Sciatic nerve (tissue), 2 donors: ENCODE measurements at regions not wholly inside any gene's neighbourhood (a gene's known extent, or its start where the extent isn't known, plus 50 kb on each side); places are given as distances from the start of the nearest gene placed in this dataset.

Experiments used
- ATAC-seq: fragments of 200-7000 bp; cut with Tn5 transposase; one replicate; pipeline ENCODE4 v1.9.1; 2020; ENCODE audit warnings: mild to moderate bottlenecking, moderate library complexity
- DNase-seq: peaks from one replicate; pipeline ENCODE4 v3.0.0-alpha.2; 2020; ENCODE audit warnings: low spot score
- intact Hi-C: fragments of 100-400 bp; cut with DNase I; formaldehyde crosslinking; loops from one replicate; pipeline ENCODE4 v1.14.2; 2022
- donor health status: DM: no; HTN: no; CAD: no.
- donor health status: DM: no; HTN: no; CAD: no.

- intact Hi-C loops: no loop called here
- DNase-seq (no peak), ATAC-seq (no peak)
Measured at GRCh38 chr1:184210862-184211261, 159.3 kb downstream of the TSEN15 start.

- ATAC-seq: no peak
- no peak for DNase-seq
- intact Hi-C loops: no loop called here
Measured at GRCh38 chr1:184212649-184213314, 161.3 kb downstream of the TSEN15 start.

- ATAC-seq: no peak
- no peak for DNase-seq
- intact Hi-C loops: no loop called here
Measured at GRCh38 chr1:184214128-184214527, 162.6 kb downstream of the TSEN15 start.

GRCh38 chr1:184215274-184215925 lies 163.9 kb downstream of the TSEN15 start:
- no peak for ATAC-seq
- intact Hi-C loops: no loop called here

GRCh38 chr1:184218458-184219075 lies 167.0 kb downstream of the TSEN15 start:
- ATAC-seq: no peak
- no peak for DNase-seq
- intact Hi-C loops: no loop called here

More at GRCh38 chr1:184215274-184215925, 163.9 kb downstream of the TSEN15 start:
- no peak for DNase-seq

GRCh38 chr1:184219414-184219813 lies 167.4 kb upstream of the C1orf21 start:
- intact Hi-C loops: no loop called here
- ATAC-seq (no peak), DNase-seq (no peak)

- DNase-seq: no peak
- intact Hi-C loops: loop anchor here (10.0 kb wide), 1 partner anchor 135 kb away; no protein-coding TSS in a partner anchor
- no peak for ATAC-seq
Measured at GRCh38 chr1:184219883-184220282, 166.9 kb upstream of the C1orf21 start.

GRCh38 chr1:184221087-184221486 lies 165.7 kb upstream of the C1orf21 start:
- intact Hi-C loops: loop anchor here (10.0 kb wide), 1 partner anchor 136 kb away; no protein-coding TSS in a partner anchor
- no peak for DNase-seq

GRCh38 chr1:184222652-184223052 lies 164.2 kb upstream of the C1orf21 start:
- peak; percentile 69 for DNase-seq
- intact Hi-C loops: loop anchor here (10.0 kb wide), 1 partner anchor 138 kb away; no protein-coding TSS in a partner anchor
- peak; percentile 70 for ATAC-seq

More at GRCh38 chr1:184221087-184221486, 165.7 kb upstream of the C1orf21 start:
- no peak for ATAC-seq

- intact Hi-C loops: loop anchor here (10.0 kb wide), 1 partner anchor 138 kb away; no protein-coding TSS in a partner anchor
- ATAC-seq (peak; percentile 37), DNase-seq (no peak)
Measured at GRCh38 chr1:184223216-184223615, 163.6 kb upstream of the C1orf21 start.

- no peak for ATAC-seq
- DNase-seq: no peak
- intact Hi-C loops: loop anchor here (10.0 kb wide), 1 partner anchor 141 kb away; no protein-coding TSS in a partner anchor
Measured at GRCh38 chr1:184225283-184226099, 161.3 kb upstream of the C1orf21 start.

GRCh38 chr1:184226100-184226487 lies 160.7 kb upstream of the C1orf21 start:
- intact Hi-C loops: loop anchor here (10.0 kb wide), 1 partner anchor 141 kb away; no protein-coding TSS in a partner anchor
- DNase-seq (no peak), ATAC-seq (no peak)

GRCh38 chr1:184228558-184228957 lies 158.3 kb upstream of the C1orf21 start:
- DNase-seq: no peak
- no peak for ATAC-seq
- intact Hi-C loops: loop anchor here (10.0 kb wide), 1 partner anchor 144 kb away; no protein-coding TSS in a partner anchor

GRCh38 chr1:184237588-184237987 lies 149.2 kb upstream of the C1orf21 start:
- DNase-seq: no peak
- intact Hi-C loops: no loop called here
- ATAC-seq: no peak

GRCh38 chr1:184241446-184241845 lies 145.4 kb upstream of the C1orf21 start:
- no peak for DNase-seq
- ATAC-seq: no peak
- intact Hi-C loops: no loop called here

GRCh38 chr1:184242507-184242943 lies 144.3 kb upstream of the C1orf21 start:
- intact Hi-C loops: no loop called here
- ATAC-seq (peak; percentile 86), DNase-seq (no peak)

- intact Hi-C loops: no loop called here
- no peak for DNase-seq
- no peak for ATAC-seq
Measured at GRCh38 chr1:184244962-184245361, 141.9 kb upstream of the C1orf21 start.

- DNase-seq (no peak), ATAC-seq (no peak)
- intact Hi-C loops: no loop called here
Measured at GRCh38 chr1:184247671-184248070, 139.2 kb upstream of the C1orf21 start.

GRCh38 chr1:184253921-184254320 lies 132.9 kb upstream of the C1orf21 start:
- DNase-seq (no peak), ATAC-seq (no peak)
- intact Hi-C loops: no loop called here
